ENCODE measurements at regions not wholly inside any gene's neighbourhood (a gene's known extent, or its start where the extent isn't known, plus 50 kb on each side); places are given as distances from the start of the nearest gene placed in this dataset.
A peak's percentile ranks its signal among the peaks of the same experiment; 100 is the strongest.

- no peak for TF ChIP-seq POLR2A (IDR thresholded peaks at IDR 0.05)
- TF ChIP-seq, protein P1, sequence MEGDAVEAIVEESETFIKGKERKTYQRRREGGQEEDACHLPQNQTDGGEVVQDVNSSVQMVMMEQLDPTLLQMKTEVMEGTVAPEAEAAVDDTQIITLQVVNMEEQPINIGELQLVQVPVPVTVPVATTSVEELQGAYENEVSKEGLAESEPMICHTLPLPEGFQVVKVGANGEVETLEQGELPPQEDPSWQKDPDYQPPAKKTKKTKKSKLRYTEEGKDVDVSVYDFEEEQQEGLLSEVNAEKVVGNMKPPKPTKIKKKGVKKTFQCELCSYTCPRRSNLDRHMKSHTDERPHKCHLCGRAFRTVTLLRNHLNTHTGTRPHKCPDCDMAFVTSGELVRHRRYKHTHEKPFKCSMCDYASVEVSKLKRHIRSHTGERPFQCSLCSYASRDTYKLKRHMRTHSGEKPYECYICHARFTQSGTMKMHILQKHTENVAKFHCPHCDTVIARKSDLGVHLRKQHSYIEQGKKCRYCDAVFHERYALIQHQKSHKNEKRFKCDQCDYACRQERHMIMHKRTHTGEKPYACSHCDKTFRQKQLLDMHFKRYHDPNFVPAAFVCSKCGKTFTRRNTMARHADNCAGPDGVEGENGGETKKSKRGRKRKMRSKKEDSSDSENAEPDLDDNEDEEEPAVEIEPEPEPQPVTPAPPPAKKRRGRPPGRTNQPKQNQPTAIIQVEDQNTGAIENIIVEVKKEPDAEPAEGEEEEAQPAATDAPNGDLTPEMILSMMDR (IDR thresholded peaks at IDR 0.05) = no peak
- Histone ChIP-seq H3K27ac (no peak overlapping the region), H3K27me3 (no peaks in the 10 kb centered on the region), H3K4me1 (no peaks in the 10 kb centered on the region), H3K4me3 (no peak overlapping the region), H3K36me3 (no peaks in the 10 kb centered on the region), H3K9me3 (no peaks in the 10 kb centered on the region)
- no peak for DNase-seq
Measured at GRCh38 chr12:85695097-85695715, 141.0 kb downstream of the RASSF9 start.

GRCh38 chr12:85697003-85697402 lies 139.2 kb downstream of the RASSF9 start:
- no peak overlapping the region for H3K27ac ChIP-seq
- no peak for DNase-seq
- TF ChIP-seq, protein P1 (IDR thresholded peaks at IDR 0.05) = no peak
- no peak for TF ChIP-seq POLR2A (IDR thresholded peaks at IDR 0.05)
- no peaks in the 10 kb centered on the region for H3K27me3 ChIP-seq
- no peaks in the 10 kb centered on the region for H3K4me1 ChIP-seq
- H3K36me3 ChIP-seq = no peaks in the 10 kb centered on the region
- H3K9me3 ChIP-seq = no peaks in the 10 kb centered on the region
- no peak overlapping the region for H3K4me3 ChIP-seq

- TF ChIP-seq, protein P1 (IDR thresholded peaks at IDR 0.05) = no peak
- TF ChIP-seq POLR2A (IDR thresholded peaks at IDR 0.05) = no peak
- Histone ChIP-seq H3K9me3 (no peaks in the 10 kb centered on the region), H3K27ac (no peak overlapping the region), H3K4me3 (no peak overlapping the region), H3K36me3 (no peaks in the 10 kb centered on the region), H3K27me3 (no peaks in the 10 kb centered on the region), H3K4me1 (no peaks in the 10 kb centered on the region)
- DNase-seq = no peak
Measured at GRCh38 chr12:85698937-85699336, 137.3 kb downstream of the RASSF9 start.

- no peaks in the 10 kb centered on the region for H3K36me3 ChIP-seq
- H3K9me3 ChIP-seq = no peaks in the 10 kb centered on the region
- no peak for DNase-seq
- H3K4me1 ChIP-seq = no peaks in the 10 kb centered on the region
- TF ChIP-seq, protein P1 (IDR thresholded peaks at IDR 0.05) = no peak
- TF ChIP-seq POLR2A (IDR thresholded peaks at IDR 0.05) = no peak
- H3K4me3 ChIP-seq = no peak overlapping the region
- H3K27me3 ChIP-seq = no peaks in the 10 kb centered on the region
- H3K27ac ChIP-seq = no peak overlapping the region
Measured at GRCh38 chr12:85708775-85709174, 127.4 kb downstream of the RASSF9 start.

DNA sequence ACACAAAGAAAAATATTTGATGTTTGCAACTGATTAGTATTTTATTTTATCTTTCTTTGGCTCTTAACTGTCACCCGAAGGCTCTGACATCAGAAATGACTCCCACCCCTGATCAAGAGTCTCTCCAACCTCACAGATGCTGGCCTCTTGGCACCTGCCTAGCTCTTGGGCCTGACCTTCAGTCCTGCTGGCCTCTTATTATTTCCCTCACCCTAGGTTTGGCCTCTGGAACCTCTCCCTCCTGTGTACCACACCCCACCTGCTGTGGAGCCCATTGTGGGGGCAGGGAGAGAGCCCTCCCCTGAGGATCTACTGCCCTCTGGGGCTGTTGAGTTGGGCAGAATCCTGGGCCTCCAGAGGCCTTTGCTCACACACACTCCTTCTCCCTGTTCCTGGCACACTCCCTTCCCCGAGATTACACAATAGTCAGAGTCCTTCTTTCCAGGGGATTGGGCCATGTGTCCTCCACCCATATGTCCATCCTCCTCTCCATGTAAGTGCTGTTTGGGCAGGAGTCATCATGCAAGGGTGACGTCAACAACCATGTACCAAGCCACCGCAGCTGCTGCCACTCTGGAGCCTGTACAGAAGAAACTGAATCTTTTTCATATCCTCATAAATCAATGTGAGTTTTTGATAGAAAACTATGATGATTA lies 124.3 kb downstream of the RASSF9 start:
- H3K27me3 ChIP-seq = no peaks in the 10 kb centered on the region
- no peaks in the 10 kb centered on the region for H3K36me3 ChIP-seq
- TF ChIP-seq, protein P1 (IDR thresholded peaks at IDR 0.05) = no peak
- TF ChIP-seq POLR2A (IDR thresholded peaks at IDR 0.05) = no peak
- no peak overlapping the region for H3K4me3 ChIP-seq
- DNase-seq = peak in 1 of 3 donors; percentile 45
- no peaks in the 10 kb centered on the region for H3K4me1 ChIP-seq
- H3K9me3 ChIP-seq = no peaks in the 10 kb centered on the region
- H3K27ac ChIP-seq = no peak overlapping the region

Data from Peyer's patch (tissue), 4 donors.